Gastrocnemius medialis (tissue), 4 donors: ENCODE measurements at regions not wholly inside any gene's neighbourhood (a gene's known extent, or its start where the extent isn't known, plus 50 kb on each side); places are given as distances from the start of the nearest gene placed in this dataset.

ENCODE experiments used
- ATAC-seq, 2 donors: fragments of 150-250 bp; one replicate each; pipeline ENCODE4 v1.9.1; 2016
- DNase-seq, 2 donors: peaks; one replicate each; pipeline ENCODE4 v3.0.0-alpha.2; 2019
- H3K27ac ChIP-seq, 4 donors: fragments of 200-600 bp; sonication (generic); 1 replicate in 1 of 4; 2 replicates in 3 of 4; pipeline ENCODE4 v1.5.1; 2016 to 2018; ENCODE audit warnings: mild to moderate bottlenecking in 2 of 4, moderate library complexity in 1 of 4
- H3K27me3 ChIP-seq, 3 donors: fragments of 200-600 bp; sonication (generic) in 2 of 3; 1 replicate in 1 of 3; 2 replicates in 2 of 3; pipeline versions ENCODE4 v1.5.1 to v1.6.0; 2016 to 2019; ENCODE audit warnings: mild to moderate bottlenecking in 1 of 3, moderate library complexity in 1 of 3
- H3K36me3 ChIP-seq, 2 donors: fragments of 200-600 bp; sonication (generic) in 1 of 2; one replicate each; pipeline ENCODE4 v1.5.1; 2017 to 2018
- H3K4me1 ChIP-seq, 2 donors: fragments of 200-600 bp; sonication (generic) in 1 of 2; one replicate each; pipeline ENCODE4 v1.5.1; 2016 to 2017; ENCODE audit warnings: mild to moderate bottlenecking in 2 of 2
- H3K4me3 ChIP-seq, 4 donors: fragments of 200-600 bp; sonication (generic) in 3 of 4; 1 replicate in 1 of 4; 2 replicates in 3 of 4; pipeline ENCODE4 v1.5.1; 2016 to 2019; ENCODE audit warnings: mild to moderate bottlenecking in 2 of 4
- H3K9me3 ChIP-seq, 3 donors: fragments of 200-600 bp; sonication (generic) in 2 of 3; 1 replicate in 1 of 3; 2 replicates in 2 of 3; pipeline ENCODE4 v1.5.1; 2016 to 2019
- CTCF ChIP-seq, 5 experiments: fragments of 450-650 bp in 3 of 5; fragments of 200-600 bp in 2 of 5; sonication (generic) in 2 of 5; IDR thresholded peaks in 4 of 5; conservative IDR thresholded peaks in 1 of 5; 1 replicate in 4 of 5; 2 replicates in 1 of 5; pipeline ENCODE4 v1.5.1; 2016 to 2019; ENCODE audit warnings: antibody characterized with exemption in 5 of 5, mild to moderate bottlenecking in 3 of 5, moderate library complexity in 3 of 5
- POLR2A ChIP-seq, 2 donors: fragments of 450-650 bp; IDR thresholded peaks; one replicate each; pipeline ENCODE4 v1.6.1; 2017; ENCODE audit warnings: antibody characterized with exemption in 2 of 2, mild to moderate bottlenecking in 2 of 2, moderate library complexity in 2 of 2
- in situ Hi-C, 4 donors: fragments of 200-750 bp; cut with MboI; loops; one replicate each; pipeline versions ENCODE4 v1.15.0 to v1.8.0; 2017; ENCODE audit warnings: low sequenced_read_pairs in 4 of 4
- intact Hi-C: fragments of 100-400 bp; cut with DNase I; formaldehyde crosslinking; loops from one replicate; pipeline ENCODE4 v1.15.1; 2023; ENCODE audit warnings: low total_unique reads

- in situ Hi-C loops, result no loop called here
- ATAC-seq, result no peak
- intact Hi-C loops, result no loop called here
- no peaks in the 10 kb centered on the region for H3K36me3 ChIP-seq
- H3K4me3 ChIP-seq, result no peak overlapping the region
- TF ChIP-seq POLR2A (IDR thresholded peaks at IDR 0.05) (no peak), CTCF (IDR thresholded peaks at IDR 0.05 in 4 of 5, conservative IDR thresholded peaks at IDR 0.05 in 1 of 5) (no peak)
- H3K27me3 ChIP-seq, result no peaks in the 10 kb centered on the region
- no peaks in the 10 kb centered on the region for H3K4me1 ChIP-seq
- no peaks in the 10 kb centered on the region for H3K9me3 ChIP-seq
- no peak overlapping the region for H3K27ac ChIP-seq
- DNase-seq, result no peak
Measured at GRCh38 chr7:52719677-52720076, 315.8 kb upstream of the POM121L12 start.

GRCh38 chr7:52715701-52716100 is 319.7 kb upstream of the POM121L12 start:
- H3K4me3 ChIP-seq, result no peak overlapping the region
- H3K27me3 ChIP-seq, result no peaks in the 10 kb centered on the region
- H3K27ac ChIP-seq, result no peak overlapping the region
- TF ChIP-seq POLR2A (IDR thresholded peaks at IDR 0.05) (no peak), CTCF (IDR thresholded peaks at IDR 0.05 in 4 of 5, conservative IDR thresholded peaks at IDR 0.05 in 1 of 5) (no peak)
- ATAC-seq (no peak), DNase-seq (no peak)
- in situ Hi-C loops, result no loop called here
- intact Hi-C loops, result no loop called here
- H3K9me3 ChIP-seq, result peaks cover 0 to 4% (median 0%) of the 10 kb centered on the region in 3 donors
- H3K36me3 ChIP-seq, result no peaks in the 10 kb centered on the region
- H3K4me1 ChIP-seq, result no peaks in the 10 kb centered on the region

DNA sequence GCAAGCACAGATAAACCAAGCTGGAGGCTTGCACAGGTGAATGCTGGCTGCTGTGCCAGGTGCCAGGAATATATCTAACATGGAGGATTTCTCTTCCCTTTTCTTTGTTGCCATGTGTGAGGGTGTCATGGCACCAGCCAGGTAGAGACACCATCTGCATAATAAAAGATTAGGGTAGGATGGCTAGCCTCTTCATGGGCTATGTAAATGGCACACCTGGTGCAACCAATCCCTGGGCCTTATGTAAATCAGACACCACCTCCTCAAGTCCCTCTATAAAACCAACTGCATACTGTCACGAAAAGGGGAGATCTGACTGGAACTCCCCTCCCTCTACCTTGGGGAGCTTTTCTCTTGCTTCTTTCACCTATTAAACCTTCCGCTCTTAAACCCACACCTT is 322.5 kb upstream of the POM121L12 start:
- ATAC-seq (no peak), DNase-seq (no peak)
- Histone ChIP-seq H3K4me1 (no peaks in the 10 kb centered on the region), H3K4me3 (no peak overlapping the region), H3K36me3 (no peaks in the 10 kb centered on the region), H3K27me3 (no peaks in the 10 kb centered on the region), H3K27ac (no peak overlapping the region), H3K9me3 (peaks cover 0 to 4% (median 0%) of the 10 kb centered on the region in 3 donors)
- intact Hi-C loops (no loop called here), in situ Hi-C loops (no loop called here)
- no peak for TF ChIP-seq POLR2A (IDR thresholded peaks at IDR 0.05)

- no peak for ATAC-seq
- in situ Hi-C loops, result no loop called here
Measured at GRCh38 chr7:52711951-52712350, 323.5 kb upstream of the POM121L12 start.

GRCh38 chr7:52708846-52709245 is 326.6 kb upstream of the POM121L12 start:
- in situ Hi-C loops (no loop called here), intact Hi-C loops (no loop called here)
- DNase-seq (no peak), ATAC-seq (no peak)
- Histone ChIP-seq H3K27ac (no peak overlapping the region), H3K36me3 (no peaks in the 10 kb centered on the region), H3K9me3 (peaks cover 0 to 4% (median 0%) of the 10 kb centered on the region in 3 donors), H3K4me3 (no peak overlapping the region), H3K4me1 (no peaks in the 10 kb centered on the region), H3K27me3 (no peaks in the 10 kb centered on the region)
- TF ChIP-seq CTCF (IDR thresholded peaks at IDR 0.05 in 4 of 5, conservative IDR thresholded peaks at IDR 0.05 in 1 of 5) (no peak), POLR2A (IDR thresholded peaks at IDR 0.05) (no peak)

More at GRCh38 chr7:52711951-52712350, 323.5 kb upstream of the POM121L12 start:
- Histone ChIP-seq H3K4me1 (no peaks in the 10 kb centered on the region), H3K36me3 (no peaks in the 10 kb centered on the region), H3K4me3 (no peak overlapping the region), H3K9me3 (peaks cover 0 to 4% (median 0%) of the 10 kb centered on the region in 3 donors), H3K27me3 (no peaks in the 10 kb centered on the region), H3K27ac (no peak overlapping the region)
- DNase-seq, result no peak
- intact Hi-C loops, result no loop called here
- TF ChIP-seq POLR2A (IDR thresholded peaks at IDR 0.05) (no peak), CTCF (IDR thresholded peaks at IDR 0.05 in 4 of 5, conservative IDR thresholded peaks at IDR 0.05 in 1 of 5) (no peak)
